CD4-positive, CD25-positive, alpha-beta regulatory T cell (primary cell): ENCODE measurements at regions not wholly inside any gene's neighbourhood (a gene's known extent, or its start where the extent isn't known, plus 50 kb on each side); places are given as distances from the start of the nearest gene placed in this dataset.
"Not testable (repeated sequence)": the region's sequence is repeated elsewhere in the genome, so short reads cannot be mapped to it uniquely, and the experiment has no call there.

ENCODE experiments used
- ATAC-seq, 2 donors: fragments of 150-1000 bp; cut with Tn5 transposase; one replicate each; pipeline ENCODE4 v1.10.0; 2021; ENCODE audit warnings: low read depth in 2 of 2, moderate number of reproducible peaks in 2 of 2, moderate library complexity in 1 of 2
- DNase-seq, 3 donors: peaks; one replicate each; pipeline versions ENCODE4 v3.0.0 to v3.0.0-alpha.2; 2012 to 2022; ENCODE audit warnings: mixed read lengths in 1 of 3
- H3K27ac ChIP-seq: one replicate; pipeline ENCODE4 v1.7.0; 2013; ENCODE audit warnings: mild to moderate bottlenecking, low read length; ENCODE audit not compliant: insufficient read depth, poor library complexity, severe bottlenecking
- H3K27me3 ChIP-seq: one replicate; pipeline ENCODE4 v1.7.0; 2013; ENCODE audit warnings: low read length; ENCODE audit not compliant: control insufficient read depth, insufficient read depth
- H3K36me3 ChIP-seq: one replicate; pipeline ENCODE4 v1.7.0; 2013; ENCODE audit warnings: mild to moderate bottlenecking, low read length, moderate library complexity; ENCODE audit not compliant: control insufficient read depth, insufficient read depth
- H3K4me1 ChIP-seq: 2 replicates; pipeline ENCODE4 v1.7.0; 2013; ENCODE audit warnings: mild to moderate bottlenecking, low read length; ENCODE audit not compliant: insufficient read depth, control insufficient read depth, poor library complexity, severe bottlenecking
- H3K4me3 ChIP-seq: one replicate; pipeline ENCODE4 v1.7.0; 2013; ENCODE audit warnings: low read depth, mild to moderate bottlenecking, low read length, moderate library complexity
- H3K9me3 ChIP-seq, 2 experiments: 1 replicate in 1 of 2; 2 replicates in 1 of 2; pipeline ENCODE4 v1.7.0; 2013; ENCODE audit warnings: low read length in 2 of 2, mild to moderate bottlenecking in 1 of 2, moderate library complexity in 1 of 2; ENCODE audit not compliant: control insufficient read depth in 2 of 2
- H3K27ac Mint-ChIP-seq, 3 donors: one replicate each; pipeline ENCODE4 v1.8.0; 2020 to 2022; ENCODE audit warnings: mild to moderate bottlenecking in 3 of 3, mixed read lengths in 3 of 3, moderate library complexity in 2 of 3
- H3K27me3 Mint-ChIP-seq: one replicate; pipeline ENCODE4 v1.8.0; 2022; ENCODE audit warnings: mild to moderate bottlenecking, mixed read lengths
- H3K36me3 Mint-ChIP-seq: one replicate; pipeline ENCODE4 v1.8.0; 2020; ENCODE audit warnings: mixed read lengths
- H3K4me1 Mint-ChIP-seq, 4 donors: one replicate each; pipeline ENCODE4 v1.8.0; 2020 to 2022; ENCODE audit warnings: mixed read lengths in 4 of 4, mild to moderate bottlenecking in 1 of 4
- H3K4me3 Mint-ChIP-seq, 4 donors: one replicate each; pipeline ENCODE4 v1.8.0; 2020 to 2022; ENCODE audit warnings: mild to moderate bottlenecking in 4 of 4, mixed read lengths in 4 of 4, moderate library complexity in 3 of 4
- H3K9me3 Mint-ChIP-seq, 7 donors: one replicate each; pipeline ENCODE4 v1.8.0; 2020 to 2022; ENCODE audit warnings: mixed read lengths in 7 of 7, mild to moderate bottlenecking in 3 of 7, moderate library complexity in 2 of 7

DNA sequence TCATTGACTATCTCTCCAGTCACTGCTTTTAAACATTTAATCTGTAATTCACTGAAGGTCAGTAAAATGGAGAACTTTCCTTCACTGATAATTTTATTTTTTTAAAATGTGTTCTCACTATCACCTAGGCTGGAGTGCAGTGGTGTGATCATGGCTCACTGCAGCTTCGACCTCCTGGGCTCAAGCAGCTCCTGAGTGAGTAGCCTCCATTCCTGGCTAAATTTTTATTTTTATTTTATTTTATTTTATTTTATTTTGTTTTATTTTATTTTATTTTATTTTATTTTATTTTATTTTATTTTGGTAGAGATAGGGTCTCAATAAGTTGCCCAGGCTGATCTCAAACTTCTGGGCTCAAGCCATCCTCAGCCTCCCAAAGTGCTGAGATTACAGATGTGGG, 446.5 kb downstream of the TAFA4 start:
- H3K27ac Mint-ChIP-seq, ATAC-seq, H3K4me1 ChIP-seq, H3K27ac ChIP-seq, H3K9me3 ChIP-seq, H3K36me3 Mint-ChIP-seq, H3K4me1 Mint-ChIP-seq, H3K27me3 Mint-ChIP-seq, H3K9me3 Mint-ChIP-seq, DNase-seq, H3K36me3 ChIP-seq, H3K4me3 ChIP-seq, H3K4me3 Mint-ChIP-seq, H3K27me3 ChIP-seq: not testable (repeated sequence)

DNA sequence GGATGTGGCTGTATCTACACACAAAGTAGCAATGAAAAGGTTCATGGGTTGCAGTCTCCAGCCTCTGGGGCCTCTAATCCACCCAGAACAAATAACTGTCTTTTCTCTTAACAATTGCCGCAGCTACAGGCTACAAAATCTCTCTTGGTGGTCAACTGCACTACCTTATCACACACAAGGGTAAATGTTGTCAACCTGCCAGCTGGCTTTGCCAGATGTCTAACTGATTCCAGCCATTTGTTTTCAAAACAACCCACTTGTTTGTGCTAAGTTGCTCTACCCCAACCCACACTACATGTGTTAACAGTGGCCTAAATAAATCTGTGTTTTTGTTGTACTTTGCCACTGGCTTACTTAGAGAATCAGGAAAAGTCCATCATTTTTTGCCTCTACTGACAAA, 447.3 kb downstream of the TAFA4 start:
- DNase-seq, result no peak
- no peak overlapping the region for H3K27ac ChIP-seq
- H3K36me3 ChIP-seq, result no peaks in the 10 kb centered on the region
- H3K4me1 ChIP-seq, result no peaks in the 10 kb centered on the region
- no peak overlapping the region for H3K4me3 ChIP-seq
- H3K9me3 Mint-ChIP-seq, result peaks cover 0 to 3% (median 0%) of the 10 kb centered on the region in 7 donors
- no peak for ATAC-seq
- H3K4me3 Mint-ChIP-seq, result no peak overlapping the region
- no peaks in the 10 kb centered on the region for H3K27me3 Mint-ChIP-seq
- H3K9me3 ChIP-seq, result no peaks in the 10 kb centered on the region
- no peaks in the 10 kb centered on the region for H3K4me1 Mint-ChIP-seq
- no peak overlapping the region for H3K27ac Mint-ChIP-seq
- H3K27me3 ChIP-seq, result no peaks in the 10 kb centered on the region
- H3K36me3 Mint-ChIP-seq, result no peaks in the 10 kb centered on the region

DNA sequence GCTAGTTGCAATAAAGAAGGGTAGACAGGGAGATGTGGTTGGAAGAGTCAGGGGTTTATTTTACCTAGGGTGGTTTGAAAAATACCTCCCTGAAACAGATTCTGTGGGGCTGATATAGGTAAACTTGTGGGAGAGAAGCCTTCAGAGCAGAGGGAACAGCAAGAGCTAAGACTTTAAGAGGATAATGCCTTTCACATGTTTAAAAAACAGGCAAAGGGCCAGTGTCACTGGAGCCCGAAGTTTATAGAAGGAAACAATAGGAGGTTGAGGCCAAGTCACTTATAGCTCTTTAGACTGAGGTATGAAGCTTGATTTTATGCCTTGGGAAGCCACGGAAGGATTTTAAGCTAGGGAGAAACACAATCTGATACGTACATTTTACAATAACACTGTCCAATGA, 448.7 kb downstream of the TAFA4 start:
- peaks cover 0 to 3% (median 0%) of the 10 kb centered on the region in 7 donors for H3K9me3 Mint-ChIP-seq
- no peaks in the 10 kb centered on the region for H3K9me3 ChIP-seq
- no peaks in the 10 kb centered on the region for H3K4me1 ChIP-seq
- H3K27me3 Mint-ChIP-seq, result no peaks in the 10 kb centered on the region
- H3K27me3 ChIP-seq, result no peaks in the 10 kb centered on the region
- H3K4me3 ChIP-seq, result no peak overlapping the region
- DNase-seq, result no peak
- H3K27ac ChIP-seq, result no peak overlapping the region
- H3K4me1 Mint-ChIP-seq, result no peaks in the 10 kb centered on the region
- H3K27ac Mint-ChIP-seq, result no peak overlapping the region
- no peaks in the 10 kb centered on the region for H3K36me3 ChIP-seq
- H3K36me3 Mint-ChIP-seq, result no peaks in the 10 kb centered on the region
- no peak for ATAC-seq
- no peak overlapping the region for H3K4me3 Mint-ChIP-seq

DNA sequence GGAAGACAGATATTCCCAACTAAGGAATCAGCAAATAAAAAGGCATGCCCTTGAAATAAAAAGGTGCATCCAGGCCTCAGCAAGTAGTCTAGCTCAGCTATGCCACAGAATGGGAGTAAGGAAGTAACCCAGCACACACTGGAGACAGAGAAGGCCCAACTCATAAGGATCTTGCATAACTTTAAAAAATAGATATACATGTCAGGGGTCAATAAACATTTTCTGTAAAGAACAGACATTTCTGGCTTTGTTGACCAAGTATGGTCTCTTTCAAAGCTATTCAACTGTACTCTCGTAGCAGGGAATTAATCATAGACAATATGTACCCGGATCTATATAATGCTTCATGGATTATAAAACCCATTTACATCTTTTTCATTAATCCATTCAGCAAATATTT, 449.3 kb downstream of the TAFA4 start:
- Histone ChIP-seq H3K4me3 (no peak overlapping the region), H3K27ac (no peak overlapping the region), H3K4me1 (no peaks in the 10 kb centered on the region), H3K27me3 (no peaks in the 10 kb centered on the region), H3K36me3 (no peaks in the 10 kb centered on the region), H3K9me3 (no peaks in the 10 kb centered on the region)
- Mint-ChIP-seq H3K4me3 (no peak overlapping the region), H3K27me3 (no peaks in the 10 kb centered on the region), H3K27ac (no peak overlapping the region), H3K36me3 (no peaks in the 10 kb centered on the region), H3K9me3 (peaks cover 0 to 3% (median 0%) of the 10 kb centered on the region in 7 donors), H3K4me1 (no peaks in the 10 kb centered on the region)
- no peak for ATAC-seq
- DNase-seq, result no peak

DNA sequence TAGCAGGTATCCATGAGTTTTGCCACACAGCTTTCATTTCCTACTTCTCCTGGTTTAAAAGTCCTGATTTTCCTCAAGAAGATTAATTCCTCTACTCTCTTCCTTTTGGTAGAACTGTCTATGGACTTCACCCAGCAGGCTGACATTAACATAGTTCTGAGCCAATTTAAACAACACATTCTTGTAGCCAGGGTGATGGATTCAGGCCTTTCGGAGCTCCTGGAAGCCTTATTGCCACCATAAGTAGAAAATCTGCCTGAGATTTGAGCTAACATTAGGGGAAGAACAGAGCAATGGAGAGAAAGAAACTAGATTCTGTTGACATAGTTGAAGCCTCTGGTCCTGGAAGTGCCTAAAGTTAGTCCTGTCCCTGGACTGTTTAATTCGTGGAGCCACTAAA, 449.8 kb downstream of the TAFA4 start:
- DNase-seq (no peak), ATAC-seq (no peak)
- H3K9me3 ChIP-seq, result no peaks in the 10 kb centered on the region
- no peaks in the 10 kb centered on the region for H3K4me1 ChIP-seq
- no peaks in the 10 kb centered on the region for H3K36me3 Mint-ChIP-seq
- H3K4me1 Mint-ChIP-seq, result no peaks in the 10 kb centered on the region
- peaks cover 0 to 3% (median 0%) of the 10 kb centered on the region in 7 donors for H3K9me3 Mint-ChIP-seq
- no peak overlapping the region for H3K27ac Mint-ChIP-seq
- no peaks in the 10 kb centered on the region for H3K36me3 ChIP-seq
- no peak overlapping the region for H3K4me3 ChIP-seq
- no peak overlapping the region for H3K4me3 Mint-ChIP-seq
- H3K27me3 ChIP-seq, result no peaks in the 10 kb centered on the region
- H3K27ac ChIP-seq, result no peak overlapping the region
- H3K27me3 Mint-ChIP-seq, result no peaks in the 10 kb centered on the region

DNA sequence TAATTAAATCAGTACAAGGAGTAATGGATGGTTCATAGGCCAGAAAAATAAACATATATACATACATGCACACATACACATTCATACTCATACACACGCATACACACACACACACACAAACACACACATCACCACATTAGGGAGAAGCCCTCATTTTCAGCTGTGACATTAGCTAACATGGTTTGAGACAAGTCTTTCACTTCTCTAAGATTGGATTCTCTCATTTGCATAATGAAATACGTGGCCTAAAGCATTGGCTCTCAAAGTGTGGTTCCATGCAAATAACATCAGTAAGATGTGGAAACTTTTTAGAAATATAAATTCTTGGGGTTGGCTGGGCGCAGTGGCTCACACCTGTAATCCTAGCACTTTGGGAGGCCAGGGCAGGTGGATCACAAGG, 452.6 kb downstream of the TAFA4 start:
- no peaks in the 10 kb centered on the region for H3K36me3 ChIP-seq
- no peaks in the 10 kb centered on the region for H3K4me1 ChIP-seq
- H3K27me3 Mint-ChIP-seq, result no peaks in the 10 kb centered on the region
- H3K9me3 Mint-ChIP-seq, result peaks cover 0 to 3% (median 0%) of the 10 kb centered on the region in 7 donors
- no peak overlapping the region for H3K27ac ChIP-seq
- H3K27me3 ChIP-seq, result no peaks in the 10 kb centered on the region
- H3K9me3 ChIP-seq, result no peaks in the 10 kb centered on the region
- no peak overlapping the region for H3K27ac Mint-ChIP-seq
- H3K4me1 Mint-ChIP-seq, result no peaks in the 10 kb centered on the region
- no peaks in the 10 kb centered on the region for H3K36me3 Mint-ChIP-seq
- no peak for DNase-seq
- ATAC-seq, result no peak
- no peak overlapping the region for H3K4me3 Mint-ChIP-seq
- no peak overlapping the region for H3K4me3 ChIP-seq

DNA sequence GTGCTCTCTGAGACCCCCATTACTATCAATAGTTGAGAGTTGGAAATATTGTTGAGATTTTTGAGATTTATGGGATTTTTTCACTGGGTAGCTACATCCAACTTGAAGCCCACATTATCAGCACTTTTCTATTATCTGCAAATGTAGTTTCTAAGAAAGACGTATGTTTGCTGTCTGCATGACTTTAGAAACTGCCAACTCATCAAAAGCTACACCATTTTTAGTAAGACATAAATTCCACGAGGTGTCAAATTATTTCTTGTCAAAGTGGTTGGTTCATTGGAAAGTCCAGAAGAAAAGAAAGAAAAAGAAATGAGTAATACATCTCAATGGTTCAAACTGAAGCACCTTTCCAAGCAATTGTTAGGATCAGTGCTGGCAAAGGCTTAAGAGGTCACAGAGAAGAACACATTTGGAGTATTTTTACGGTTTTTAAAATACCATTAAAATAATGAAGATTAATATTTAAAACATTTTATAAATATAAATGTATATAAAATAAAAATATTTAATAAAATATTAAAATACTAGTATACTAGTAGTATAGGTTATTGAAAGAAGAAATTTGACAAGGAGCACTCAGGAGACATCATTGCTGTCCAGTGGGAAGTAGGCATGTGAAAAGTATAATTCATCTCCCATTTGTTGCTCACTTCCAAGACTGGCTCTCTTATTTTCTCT, 463.5 kb downstream of the TAFA4 start:
- H3K27ac Mint-ChIP-seq, result no peak overlapping the region
- H3K9me3 Mint-ChIP-seq, result peaks cover 0 to 6% (median 3%) of the 10 kb centered on the region in 7 donors
- Histone ChIP-seq H3K27ac (no peak overlapping the region), H3K4me1 (no peaks in the 10 kb centered on the region), H3K27me3 (no peaks in the 10 kb centered on the region), H3K36me3 (no peaks in the 10 kb centered on the region), H3K9me3 (no peaks in the 10 kb centered on the region), H3K4me3 (no peak overlapping the region)
- no peak overlapping the region for H3K4me3 Mint-ChIP-seq
- no peaks in the 10 kb centered on the region for H3K27me3 Mint-ChIP-seq
- H3K4me1 Mint-ChIP-seq, result peaks cover 0 to 2% (median 0%) of the 10 kb centered on the region in 4 donors
- ATAC-seq (no peak), DNase-seq (no peak)
- H3K36me3 Mint-ChIP-seq, result no peaks in the 10 kb centered on the region

DNA sequence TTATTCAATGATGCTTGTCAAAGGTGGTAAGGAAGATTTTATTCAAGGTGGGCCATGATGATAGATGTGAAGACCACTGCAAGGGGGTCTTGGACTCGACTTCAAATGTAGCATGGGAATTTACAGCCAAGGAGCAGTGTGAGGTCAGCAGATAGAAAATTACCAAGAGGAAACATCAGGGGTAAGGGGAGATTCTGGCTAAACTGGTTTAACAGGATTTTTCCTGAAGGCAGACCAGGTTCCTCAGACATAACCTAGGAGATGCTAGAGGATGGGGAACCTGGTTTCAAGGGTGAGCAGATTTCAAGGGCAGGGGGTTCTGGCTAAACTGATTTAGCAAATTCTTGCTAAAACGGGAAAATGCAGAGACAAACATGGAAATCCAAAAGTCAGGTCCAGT, 464.9 kb downstream of the TAFA4 start:
- ATAC-seq (no peak), DNase-seq (no peak)
- Histone ChIP-seq H3K27ac (no peak overlapping the region), H3K4me1 (no peaks in the 10 kb centered on the region), H3K9me3 (no peaks in the 10 kb centered on the region), H3K4me3 (no peak overlapping the region), H3K27me3 (no peaks in the 10 kb centered on the region), H3K36me3 (no peaks in the 10 kb centered on the region)
- Mint-ChIP-seq H3K27ac (no peak overlapping the region), H3K27me3 (no peaks in the 10 kb centered on the region), H3K4me3 (no peak overlapping the region), H3K4me1 (peaks cover 0 to 2% (median 0%) of the 10 kb centered on the region in 4 donors), H3K36me3 (no peaks in the 10 kb centered on the region), H3K9me3 (peaks cover 0 to 6% (median 3%) of the 10 kb centered on the region in 7 donors)
